GM19467 (cell line): ENCODE measurements at regions not wholly inside any gene's neighbourhood (a gene's known extent, or its start where the extent isn't known, plus 50 kb on each side); places are given as distances from the start of the nearest gene placed in this dataset.
"Not testable (repeated sequence)": the region's sequence is repeated elsewhere in the genome, so short reads cannot be mapped to it uniquely, and the experiment has no call there.

Source experiments
- ATAC-seq: cut with Tn5 transposase; IDR thresholded peaks from one replicate; pipeline ENCODE4 v1.9.1; 2021; ENCODE audit warnings: mild to moderate bottlenecking, moderate library complexity; ENCODE audit not compliant: unreplicated experiment

DNA sequence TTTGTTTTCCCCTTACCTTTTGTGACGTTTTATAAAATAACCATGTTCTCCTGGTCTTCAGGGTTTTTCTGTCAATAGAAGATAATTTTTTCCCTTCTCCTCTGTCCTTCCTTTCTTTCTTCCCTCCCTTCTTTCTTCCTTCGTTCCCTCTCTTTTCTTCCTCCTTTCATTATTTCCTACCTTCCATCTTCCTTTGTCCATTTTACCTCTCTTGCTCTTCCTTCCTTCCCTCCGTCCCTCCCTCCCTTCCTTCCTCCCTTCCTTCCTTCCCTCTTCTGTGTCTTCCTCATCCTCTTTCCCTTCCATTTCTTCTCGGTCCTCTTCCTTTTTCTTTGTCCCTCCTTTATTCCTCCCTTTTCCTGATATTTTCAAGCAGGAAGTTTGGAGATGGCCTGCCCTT, 128.2 kb downstream of the TEX36 start:
- no peak for ATAC-seq

DNA sequence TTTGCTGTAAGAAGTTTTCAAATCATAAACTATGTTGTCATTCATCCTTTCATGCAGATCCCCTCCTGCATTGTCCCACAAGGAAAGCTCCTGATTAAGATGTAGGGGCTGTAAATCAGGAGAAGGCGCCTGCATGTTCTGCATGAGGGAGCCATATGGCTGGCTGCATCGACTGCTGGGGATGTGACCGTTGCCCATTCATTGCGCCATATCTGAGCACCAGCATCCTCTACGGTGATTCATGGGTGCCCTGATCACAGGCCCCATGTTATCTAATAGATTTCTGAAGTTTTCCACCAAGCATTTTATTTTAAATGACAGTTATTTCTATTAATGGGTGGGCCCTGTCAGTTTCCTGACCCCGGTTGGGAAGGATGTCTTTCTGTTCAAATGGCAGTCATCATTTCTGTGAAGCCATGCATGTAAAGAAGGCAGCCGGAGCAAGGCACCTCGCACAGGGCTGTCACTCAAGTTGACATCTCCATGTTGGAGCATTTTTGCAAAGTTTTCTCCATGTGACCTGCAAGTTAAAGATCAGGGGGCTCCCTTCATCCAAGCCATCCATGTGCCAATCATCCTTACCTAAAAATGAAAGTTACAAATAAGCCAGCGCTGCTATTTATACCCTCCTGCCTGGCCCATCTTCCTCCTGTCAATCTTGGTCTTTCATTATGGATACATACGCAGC, 128.8 kb downstream of the TEX36 start:
- no peak for ATAC-seq

DNA sequence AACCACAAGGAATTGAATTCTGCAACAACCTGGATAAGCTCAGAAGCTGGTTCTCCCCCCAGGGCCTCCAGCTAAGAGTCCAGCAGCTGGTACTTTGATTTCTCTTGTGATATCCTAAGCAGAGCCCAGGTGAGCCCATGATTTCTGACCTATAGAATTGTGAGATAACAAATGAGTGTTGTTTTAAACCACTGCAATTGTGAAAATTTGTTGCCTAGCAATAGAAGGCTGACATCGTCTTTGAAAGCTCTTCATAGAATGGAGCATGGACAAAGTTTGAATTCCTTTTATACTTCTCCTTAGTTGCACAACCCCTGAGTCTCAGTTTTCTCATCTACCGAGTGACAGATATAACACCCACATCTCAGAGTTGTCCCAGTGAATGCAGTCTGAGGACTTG, 129.9 kb downstream of the TEX36 start:
- no peak for ATAC-seq

DNA sequence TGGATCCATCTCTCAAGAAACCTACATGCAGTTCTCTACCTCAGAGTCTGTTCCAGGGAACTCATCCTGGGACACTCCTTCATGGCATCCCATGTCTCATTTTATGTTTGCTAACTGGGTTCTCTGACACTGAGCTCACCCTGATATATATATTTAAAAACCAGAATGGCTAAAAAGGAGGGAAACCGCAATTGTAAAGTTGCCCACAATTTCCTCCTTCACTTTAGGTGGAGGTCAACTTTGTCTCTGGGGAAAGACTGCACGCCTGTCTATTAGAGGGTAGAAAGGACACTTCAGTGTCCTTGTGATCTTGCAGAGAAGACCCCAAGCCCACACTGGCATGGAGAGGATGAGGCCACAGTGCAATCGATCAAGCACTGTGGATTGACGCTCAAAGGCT, 131.7 kb downstream of the TEX36 start:
- ATAC-seq, result no peak

DNA sequence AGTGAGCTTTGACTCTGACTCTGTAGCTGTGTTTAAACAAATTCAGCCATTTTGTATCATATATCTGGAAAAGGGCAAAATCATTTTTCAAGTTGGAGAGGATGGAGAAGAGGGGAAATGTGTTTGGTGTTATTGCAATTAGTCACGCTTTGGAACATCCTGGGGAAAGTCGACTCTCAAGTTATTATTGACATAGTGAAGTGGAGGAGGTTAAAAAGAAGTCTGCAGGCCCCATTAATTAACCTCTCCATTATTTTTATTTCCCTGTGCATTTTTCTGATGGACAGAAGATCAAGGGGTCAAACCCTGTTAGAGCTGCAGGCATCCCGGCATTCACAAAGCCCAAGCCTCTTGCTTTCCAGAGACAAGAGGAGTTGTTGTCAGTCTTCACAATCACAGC, 132.6 kb downstream of the TEX36 start:
- no peak for ATAC-seq

DNA sequence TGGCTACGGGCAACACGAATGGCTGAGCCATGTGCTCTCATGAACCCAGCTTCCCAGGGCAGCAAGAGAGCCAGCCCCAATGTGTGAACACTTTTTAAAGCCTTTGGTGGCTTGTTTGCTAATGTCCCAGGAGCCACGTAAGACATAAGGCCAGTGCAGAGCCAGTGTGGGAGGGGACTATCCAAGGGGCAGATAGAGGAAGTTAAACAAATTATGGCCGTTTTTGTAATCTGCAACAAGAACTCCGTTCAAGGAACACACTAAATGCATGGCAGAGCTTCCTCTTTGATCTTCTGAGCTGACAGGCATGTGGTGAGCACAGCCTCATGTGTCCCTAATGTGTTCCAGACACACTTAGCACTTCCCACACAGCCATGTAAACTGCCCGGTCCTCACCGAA, 133.3 kb downstream of the TEX36 start:
- no peak for ATAC-seq

DNA sequence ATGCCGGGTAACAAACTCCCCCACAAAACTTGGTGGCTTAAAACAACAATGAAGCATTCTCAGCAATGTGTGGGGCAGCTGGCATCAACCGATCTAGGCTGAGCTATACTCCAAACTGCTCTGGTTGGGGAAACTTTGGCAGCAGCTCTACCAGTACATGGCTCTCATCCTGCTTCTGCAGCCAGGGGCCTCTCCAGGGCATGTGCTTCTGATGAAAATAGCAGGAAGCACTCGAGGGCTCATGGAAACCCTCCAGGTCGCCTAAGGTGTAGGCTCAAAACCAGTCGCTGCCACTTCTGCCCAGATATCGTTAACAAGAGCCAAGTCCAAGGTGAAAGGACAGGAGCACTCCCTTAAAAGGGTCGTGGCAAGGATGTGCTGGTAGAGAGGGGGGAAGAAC, 134.1 kb downstream of the TEX36 start:
- ATAC-seq, result no peak

DNA sequence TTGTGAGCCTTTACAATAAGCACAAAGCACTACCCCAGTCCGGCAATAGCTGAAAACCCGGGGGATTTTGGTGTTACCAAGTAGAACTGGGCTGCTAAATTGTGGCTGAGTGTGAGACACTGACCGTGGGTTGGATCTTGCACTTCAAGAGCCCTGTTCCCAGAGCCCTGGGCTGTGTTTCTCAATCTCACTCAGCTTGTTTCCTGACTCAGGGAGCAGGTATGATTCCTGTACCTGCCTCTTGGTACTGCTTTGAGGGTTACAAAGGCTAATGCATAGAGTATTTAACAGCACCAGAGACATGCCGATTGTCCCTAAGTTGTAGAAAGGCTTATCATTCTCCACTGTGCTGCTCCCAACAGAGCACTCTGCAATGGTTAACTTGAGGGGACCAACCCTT, 134.6 kb downstream of the TEX36 start:
- no peak for ATAC-seq

DNA sequence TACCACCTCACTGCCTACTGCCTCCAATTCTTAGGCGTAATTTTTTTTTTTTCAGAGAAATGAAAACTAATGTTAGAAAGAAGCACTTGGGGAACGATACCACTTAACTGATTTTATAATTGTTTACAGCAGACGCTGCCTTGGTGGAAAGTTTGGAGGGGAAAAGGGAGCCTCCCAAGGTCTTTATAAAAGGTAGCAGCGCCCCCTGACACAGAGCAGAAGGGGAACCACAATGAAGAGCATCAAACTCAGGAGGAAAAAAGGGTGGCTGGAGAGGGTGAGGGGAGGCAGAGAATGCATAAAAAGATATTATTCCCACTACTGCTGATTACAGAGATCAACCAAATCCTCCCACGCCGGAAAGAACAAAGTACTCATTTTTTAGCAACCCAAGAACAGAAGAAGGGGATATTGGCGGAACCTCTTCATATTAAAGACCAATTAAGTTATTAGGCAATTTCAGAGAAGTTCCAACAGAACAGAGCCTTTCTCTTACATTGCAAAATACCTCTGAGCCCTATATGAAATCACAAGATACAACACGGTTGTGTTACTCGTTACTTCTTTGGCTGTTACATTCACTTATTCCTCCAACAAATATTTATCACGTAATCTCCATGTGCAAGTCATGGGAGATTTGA, 135.8 kb downstream of the TEX36 start:
- ATAC-seq, result no peak

DNA sequence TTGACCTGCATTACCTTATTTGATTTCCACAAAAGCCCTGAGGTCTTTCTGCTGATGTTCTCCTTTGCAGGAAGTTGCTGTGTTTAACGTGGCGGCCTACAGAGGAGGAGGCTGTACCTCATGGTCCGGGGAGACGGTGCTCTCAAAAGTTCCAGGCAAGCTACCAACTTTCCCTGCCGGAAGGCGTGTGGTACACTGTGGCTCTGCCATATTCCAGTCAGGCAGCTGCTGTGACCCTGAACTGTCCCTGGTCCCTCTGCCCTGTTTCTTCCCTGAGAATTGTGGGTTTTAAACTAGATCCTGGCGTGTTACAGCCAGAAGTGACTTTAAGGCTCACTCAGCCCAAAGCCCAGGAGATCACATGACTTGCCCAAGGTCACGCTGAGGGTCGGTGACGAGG, 139.2 kb downstream of the TEX36 start:
- no peak for ATAC-seq

DNA sequence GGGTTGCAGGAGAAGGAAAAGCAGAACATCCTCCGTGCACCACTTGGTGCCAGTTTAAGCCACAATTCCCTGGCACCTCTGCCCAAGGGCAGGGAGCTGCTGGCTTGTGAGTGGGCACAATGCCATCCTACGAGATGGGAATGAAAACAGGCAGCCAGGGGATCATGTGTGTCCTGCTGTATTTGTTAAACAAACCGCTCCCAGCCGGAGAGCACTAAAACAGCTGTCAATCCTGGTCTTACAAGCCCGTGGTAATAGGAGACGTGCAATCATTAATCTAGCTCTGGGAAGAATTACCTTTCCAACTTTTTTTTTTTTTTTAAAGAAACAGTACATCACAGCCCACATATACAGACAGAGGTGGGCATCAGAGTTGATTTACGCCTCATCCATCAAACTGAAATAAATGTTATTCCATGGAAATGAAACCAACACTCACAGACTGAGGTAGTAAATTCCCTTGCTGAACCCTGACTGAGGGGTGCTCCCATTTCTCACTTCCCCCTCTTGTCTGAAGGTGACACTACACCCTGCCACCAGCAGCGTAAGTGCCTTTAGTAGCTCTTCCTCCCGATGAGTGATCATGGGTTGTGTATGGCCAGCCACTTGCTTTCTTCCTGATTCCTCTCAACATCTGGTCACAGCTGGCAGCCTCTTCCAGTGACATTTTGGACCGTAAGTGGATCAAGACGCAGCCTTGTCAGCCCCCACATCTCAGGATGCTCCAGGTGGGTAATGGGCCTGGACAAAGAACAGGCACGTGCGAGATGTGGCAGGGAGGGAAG, 143.8 kb downstream of the TEX36 start:
- no peak for ATAC-seq

DNA sequence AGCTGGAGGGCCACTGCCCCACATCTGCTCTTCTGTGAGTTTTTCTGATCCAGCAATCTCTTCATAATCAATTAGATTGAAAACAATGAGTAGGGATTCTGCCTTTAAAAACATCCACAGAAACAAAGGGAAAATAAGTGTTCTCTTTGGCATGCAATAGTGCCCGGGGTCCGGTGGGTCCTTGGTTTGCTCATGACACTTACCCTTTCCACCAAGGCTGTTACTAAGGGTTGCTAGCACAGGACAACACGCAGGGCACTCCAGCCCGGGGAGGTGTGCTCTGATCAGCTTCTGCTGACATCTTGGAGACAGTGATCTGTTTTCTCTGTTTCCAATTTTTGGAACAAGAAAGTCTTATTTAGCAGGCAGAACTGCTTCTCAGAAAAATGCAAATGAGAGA, 146.7 kb downstream of the TEX36 start:
- no peak for ATAC-seq

DNA sequence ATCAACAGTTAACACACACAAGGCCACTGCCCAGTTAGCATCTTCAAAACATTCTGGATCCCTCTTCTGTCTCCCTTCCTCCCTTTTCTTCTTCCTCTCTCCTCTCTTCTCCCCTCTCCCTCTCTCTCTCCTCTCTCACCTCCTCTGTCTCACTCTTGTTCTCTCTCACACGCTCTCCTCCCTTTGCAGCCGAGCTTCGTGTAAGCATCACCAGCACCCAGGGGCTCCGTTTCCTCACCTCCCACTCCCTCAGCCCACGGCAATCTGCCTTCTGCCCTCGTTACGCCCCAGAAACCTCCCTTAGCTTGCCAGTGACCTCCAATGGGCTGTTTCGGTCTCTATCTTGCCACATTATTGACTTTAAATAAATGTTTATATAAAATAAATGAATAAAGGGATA, 147.4 kb downstream of the TEX36 start:
- no peak for ATAC-seq

DNA sequence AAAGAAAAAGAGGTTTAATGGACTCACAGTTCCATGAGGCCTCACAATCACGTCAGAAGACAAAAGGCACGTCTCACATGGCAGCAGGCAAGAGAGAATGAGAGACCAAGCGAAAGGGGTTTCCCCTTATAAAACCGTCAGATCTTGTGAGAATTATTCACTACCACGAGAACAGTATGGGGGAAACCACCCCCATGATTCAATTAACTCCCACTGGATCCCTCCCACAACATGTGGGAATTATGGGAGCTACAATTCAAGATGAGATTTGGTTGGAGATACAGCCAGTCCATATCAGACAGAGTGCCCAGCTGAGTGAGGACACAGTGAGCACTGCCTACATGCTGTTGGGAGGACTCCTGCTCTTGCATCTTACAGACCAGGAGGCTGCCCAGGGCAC, 148.4 kb downstream of the TEX36 start:
- no peak for ATAC-seq

DNA sequence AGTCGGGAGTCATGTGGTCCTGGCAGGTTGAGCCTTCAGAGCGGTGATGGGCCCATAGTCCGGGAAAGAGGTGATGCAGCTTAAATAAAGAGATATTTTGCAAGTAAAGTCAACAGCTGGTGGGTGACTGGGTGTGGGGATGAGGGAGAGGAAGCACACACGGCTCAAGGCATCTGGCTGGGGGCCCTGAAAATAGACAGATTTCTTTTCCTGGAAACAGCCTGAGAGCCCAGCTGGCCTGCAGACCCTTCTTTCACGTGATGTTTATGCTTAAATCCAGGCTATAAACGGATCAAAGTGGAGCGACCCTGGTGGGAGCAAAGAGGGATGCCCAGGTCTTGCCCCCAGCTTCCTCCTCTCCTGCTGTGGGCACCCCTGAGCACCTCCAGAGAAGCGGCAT, 149.1 kb downstream of the TEX36 start:
- no peak for ATAC-seq

DNA sequence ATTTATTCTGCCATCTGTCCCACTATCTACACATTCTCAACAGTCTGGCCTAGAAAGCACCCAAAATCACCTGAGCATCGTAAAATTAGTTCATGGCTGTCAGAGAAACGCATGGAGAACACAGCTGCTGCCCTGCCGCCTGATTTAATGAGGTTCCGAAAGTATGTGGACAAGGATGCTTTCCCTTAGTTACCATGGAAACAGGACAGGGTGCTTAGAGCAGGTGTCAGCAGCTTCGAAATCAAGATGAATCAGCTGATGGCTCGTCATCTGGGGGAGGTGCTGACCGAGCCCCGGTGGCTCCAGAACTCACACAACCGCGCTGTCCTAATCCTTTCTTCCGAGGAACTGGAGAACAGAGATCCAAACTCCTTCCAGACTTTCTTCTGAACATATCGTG, 151.5 kb downstream of the TEX36 start:
- no peak for ATAC-seq

DNA sequence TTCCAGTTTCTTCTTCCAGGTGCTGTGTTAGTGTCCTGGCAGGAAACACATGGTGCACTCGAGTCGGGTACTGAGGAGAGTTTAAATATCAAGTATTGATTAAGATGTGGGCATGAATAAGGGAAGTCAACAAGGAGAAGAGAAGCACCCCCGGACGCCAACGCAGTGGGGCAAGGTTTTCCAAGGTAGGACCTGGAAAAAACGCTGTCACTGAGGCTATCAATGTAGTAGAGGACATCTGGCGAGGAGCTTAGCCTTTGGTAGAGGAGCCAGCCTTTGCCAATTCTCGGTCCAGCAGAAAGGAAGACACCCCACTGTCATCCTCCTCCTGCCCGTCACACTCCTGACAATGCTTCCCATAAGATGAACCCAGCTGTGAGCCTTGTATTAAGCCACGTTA, 159.6 kb downstream of the TEX36 start:
- no peak for ATAC-seq

DNA sequence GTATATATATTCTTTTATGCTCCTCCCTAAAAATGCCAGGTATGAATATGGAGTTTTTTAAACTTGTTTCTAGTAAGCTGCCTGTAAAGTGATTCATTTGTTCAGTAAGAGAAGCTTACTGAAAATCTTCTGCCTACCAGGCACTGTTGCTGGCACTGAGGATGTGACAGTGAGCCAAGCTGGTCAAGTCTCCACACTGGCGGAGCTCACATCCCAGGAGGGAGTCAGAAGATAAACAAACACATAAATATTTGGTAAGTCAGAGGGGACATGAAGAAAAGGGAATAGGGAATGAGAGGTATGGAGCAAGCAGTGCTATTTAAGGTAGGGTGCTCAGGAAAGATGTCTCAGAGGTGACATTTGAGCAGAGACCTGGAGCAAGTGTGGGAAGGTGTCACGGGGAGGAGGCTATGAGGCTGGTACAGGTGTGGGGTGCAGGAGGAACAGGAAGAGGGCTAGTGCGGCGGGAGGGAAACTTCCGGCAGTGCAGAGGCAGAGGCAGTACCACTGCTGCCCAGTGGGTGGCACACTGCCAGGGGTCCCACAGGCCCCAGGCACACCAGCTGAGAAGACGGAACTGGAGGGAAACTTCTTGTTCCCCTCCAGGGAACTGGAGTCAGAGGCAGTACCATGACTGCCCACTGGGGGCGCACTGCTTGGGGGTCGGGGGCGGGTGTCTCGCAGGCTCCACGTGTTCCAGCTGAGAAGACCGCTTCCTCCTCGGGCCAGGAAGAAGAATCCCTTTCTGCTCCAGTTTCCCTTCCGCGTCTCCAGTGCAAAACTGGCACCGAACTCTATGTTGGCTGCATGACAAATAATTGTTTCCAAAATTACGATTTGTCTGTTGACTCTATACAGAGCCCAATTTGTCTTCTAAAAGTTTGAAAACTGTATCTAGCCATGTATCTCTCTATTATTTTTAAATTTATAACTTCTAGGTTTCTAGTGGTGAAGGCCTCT, 161.0 kb downstream of the TEX36 start:
- ATAC-seq, result peak; percentile 88

DNA sequence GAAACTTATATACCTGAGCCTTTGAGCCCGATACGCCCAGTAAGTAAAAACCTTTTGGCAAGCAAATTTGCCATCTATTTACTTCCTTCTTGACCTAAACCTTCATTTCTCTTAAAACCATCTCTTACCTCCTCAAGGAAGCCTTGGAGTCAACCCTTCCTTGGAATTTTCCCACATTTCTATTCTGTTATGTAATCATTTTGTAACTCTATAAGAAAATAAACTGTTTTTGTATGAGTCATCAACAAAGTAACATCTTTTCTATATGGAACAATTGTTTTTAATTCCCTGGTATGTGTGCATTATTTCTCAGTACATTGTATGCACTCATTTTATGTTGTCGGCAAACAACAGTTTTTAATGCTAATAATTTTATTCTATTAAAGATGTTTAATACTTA, 162.0 kb downstream of the TEX36 start:
- no peak for ATAC-seq

DNA sequence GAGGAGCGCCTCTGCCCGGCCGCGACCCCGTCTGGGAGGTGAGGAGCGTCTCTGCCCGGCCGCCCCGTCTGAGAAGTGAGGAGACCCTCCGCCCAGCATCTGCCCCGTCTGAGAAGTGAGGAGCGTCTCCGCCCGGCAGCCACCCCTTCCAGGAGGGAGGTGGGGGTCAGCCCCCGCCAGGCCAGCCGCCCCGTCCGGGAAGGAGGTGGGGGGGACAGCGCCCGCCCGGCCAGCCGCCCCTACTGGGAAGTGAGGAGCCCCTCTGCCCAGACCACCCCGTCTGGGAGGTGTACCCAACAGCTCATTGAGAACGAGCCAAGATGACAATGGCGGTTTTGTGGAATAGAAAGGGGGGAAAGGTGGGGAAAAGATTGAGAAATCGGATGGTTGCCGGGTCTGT, 164.6 kb downstream of the TEX36 start:
- ATAC-seq, result not testable (repeated sequence)

DNA sequence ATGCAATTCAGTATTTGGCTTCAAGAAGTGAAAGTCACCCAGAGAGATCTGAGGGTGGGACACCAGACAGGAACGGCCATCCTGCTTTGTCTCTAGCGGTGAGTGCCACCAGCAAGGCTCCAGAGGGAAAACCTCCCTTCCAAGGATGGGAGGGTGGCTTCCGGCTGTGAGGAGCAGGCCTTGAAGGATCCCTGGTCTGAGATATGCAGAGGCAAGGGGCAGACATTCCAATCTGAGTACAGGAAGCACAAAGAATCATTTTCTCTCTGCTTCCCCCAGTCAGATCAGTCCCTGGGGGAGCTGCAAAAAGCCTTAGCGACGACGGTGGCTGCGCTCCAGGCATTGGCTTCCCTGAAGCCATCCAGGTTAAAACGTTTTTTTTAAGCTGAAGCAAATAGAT, 167.4 kb downstream of the TEX36 start:
- no peak for ATAC-seq
